GM21423 (cell line): ENCODE measurements at regions not wholly inside any gene's neighbourhood (a gene's known extent, or its start where the extent isn't known, plus 50 kb on each side); places are given as distances from the start of the nearest gene placed in this dataset.

Source experiments
- ATAC-seq: cut with Tn5 transposase; IDR thresholded peaks from one replicate; pipeline ENCODE4 v1.9.1; 2021; ENCODE audit warnings: mild to moderate bottlenecking, moderate library complexity; ENCODE audit not compliant: unreplicated experiment

DNA sequence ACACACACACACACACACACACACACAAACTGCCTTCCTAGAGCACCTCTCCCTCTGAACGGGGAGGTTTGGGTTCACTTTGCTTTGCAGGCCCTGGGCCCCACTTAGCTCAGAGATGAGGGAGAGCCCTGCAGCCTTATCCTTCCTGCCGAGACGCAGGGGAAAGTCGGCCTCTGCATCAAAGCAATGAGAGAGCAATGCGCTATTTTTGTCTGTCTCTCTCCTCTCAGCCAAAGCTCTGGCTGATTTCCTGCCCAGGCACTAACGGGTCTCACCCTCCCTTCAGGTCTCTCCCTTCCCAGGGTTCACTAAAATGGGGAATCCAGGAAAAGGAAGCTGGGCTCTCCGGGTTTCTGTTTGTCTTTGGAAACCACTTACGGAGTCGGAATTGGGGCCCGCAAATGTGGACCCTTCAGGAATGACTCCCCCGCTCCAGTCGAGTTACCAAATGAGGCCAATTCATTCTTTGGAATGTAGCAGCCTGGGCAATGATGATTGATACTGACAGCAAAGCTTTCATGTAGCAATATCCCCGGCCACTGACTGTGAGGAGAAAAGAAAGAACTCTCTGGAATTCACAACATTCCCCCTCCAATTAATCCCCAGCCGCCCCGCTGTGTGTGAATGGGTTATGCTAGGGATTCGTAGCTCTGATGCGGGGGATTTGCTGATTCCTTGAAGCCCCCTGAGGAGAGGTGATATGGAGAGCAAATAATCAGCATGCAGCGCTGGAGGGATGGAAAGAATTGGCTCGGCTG lies 61.5 kb upstream of the WLS start:
- ATAC-seq, result no peak

DNA sequence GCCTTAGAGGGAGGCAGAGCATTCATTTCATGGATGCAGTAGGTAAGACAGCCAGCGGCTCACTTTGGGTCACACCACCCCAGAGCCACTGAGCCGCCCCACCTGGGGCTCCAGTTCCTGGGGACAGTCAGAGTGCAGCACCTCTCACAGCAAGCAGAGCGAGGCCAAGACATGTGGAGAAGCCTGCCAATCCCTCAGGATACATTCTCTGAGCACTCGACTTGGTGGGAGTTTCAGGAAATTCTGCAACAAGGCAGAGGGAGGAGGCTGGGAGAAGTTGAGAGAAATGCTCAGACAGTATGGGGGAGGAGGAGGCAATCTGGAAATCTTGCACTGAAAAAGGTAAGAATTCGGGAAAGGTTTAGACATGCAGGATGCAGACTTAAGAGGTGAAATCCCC lies 60.8 kb upstream of the WLS start:
- ATAC-seq, result no peak

DNA sequence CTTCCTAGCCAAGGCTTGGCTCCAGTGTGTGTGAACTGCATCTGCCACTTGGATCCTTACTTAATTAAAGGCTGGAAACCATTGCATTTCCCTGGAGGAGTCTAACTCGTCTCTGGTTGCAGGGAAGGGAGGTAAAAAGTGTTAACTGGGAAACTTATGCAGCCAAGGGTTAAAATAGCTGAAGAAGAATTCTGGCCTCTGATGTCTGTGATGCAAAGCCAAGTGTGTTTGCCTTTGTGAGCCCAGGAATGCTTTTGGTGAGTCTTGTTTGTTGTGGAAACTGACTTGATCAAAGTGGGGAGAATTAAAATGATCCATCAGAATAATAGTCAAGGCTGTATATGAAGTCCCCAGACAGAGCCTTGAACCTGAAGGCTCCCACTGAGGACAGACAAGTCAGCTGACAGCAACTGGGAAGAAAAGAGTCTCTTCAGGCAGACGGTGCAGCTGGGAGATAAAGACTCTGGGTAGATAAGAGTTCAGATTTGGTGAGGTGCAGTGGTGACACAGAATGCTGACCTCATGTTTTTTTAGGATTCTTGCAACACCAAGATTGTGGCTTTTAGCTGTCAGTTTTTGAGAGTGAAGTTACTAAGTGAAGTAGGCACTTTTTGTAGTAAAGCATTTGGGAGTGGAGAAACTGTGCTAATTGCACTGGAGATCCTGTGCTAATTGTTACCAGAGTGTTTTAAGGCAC lies 59.5 kb upstream of the WLS start:
- ATAC-seq, result no peak

DNA sequence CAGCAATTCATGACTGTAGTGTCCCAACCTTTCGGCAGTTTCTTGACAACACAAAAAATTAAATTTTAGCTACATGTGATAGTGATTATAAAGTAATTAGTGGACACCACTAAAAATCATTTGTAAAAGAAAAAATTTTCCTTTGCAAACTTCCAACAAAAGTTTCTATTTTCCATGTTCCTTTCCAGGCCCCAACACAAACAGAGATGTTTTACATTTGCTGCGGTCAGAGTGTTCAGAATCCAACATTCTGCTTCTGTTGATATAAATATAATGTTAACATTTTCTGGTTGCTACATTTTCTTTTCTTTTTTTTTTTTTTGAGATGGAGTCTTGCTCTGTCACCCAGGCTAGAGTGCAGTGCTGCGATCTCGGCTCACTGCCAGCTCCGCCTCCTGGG lies 54.9 kb upstream of the WLS start:
- no peak for ATAC-seq

DNA sequence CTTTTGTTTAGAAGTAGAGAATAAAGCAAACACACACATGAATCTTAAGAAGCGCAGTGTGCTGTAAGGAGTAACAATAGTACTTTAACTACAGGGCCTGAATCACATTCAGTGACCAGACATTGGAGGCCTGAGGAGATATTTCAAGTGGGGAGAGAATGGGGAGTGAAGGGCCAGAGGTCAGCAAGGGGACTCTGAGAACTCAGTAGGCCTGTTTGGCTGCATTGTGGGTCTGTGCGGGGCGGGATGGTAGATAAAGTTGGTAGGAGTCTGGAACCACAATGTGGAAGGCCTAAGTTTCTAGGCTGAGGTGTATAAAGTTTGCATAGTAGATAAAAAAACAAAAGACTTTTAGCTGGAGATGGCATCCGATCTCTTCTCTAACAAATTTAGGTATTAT lies 52.7 kb upstream of the WLS start:
- no peak for ATAC-seq

DNA sequence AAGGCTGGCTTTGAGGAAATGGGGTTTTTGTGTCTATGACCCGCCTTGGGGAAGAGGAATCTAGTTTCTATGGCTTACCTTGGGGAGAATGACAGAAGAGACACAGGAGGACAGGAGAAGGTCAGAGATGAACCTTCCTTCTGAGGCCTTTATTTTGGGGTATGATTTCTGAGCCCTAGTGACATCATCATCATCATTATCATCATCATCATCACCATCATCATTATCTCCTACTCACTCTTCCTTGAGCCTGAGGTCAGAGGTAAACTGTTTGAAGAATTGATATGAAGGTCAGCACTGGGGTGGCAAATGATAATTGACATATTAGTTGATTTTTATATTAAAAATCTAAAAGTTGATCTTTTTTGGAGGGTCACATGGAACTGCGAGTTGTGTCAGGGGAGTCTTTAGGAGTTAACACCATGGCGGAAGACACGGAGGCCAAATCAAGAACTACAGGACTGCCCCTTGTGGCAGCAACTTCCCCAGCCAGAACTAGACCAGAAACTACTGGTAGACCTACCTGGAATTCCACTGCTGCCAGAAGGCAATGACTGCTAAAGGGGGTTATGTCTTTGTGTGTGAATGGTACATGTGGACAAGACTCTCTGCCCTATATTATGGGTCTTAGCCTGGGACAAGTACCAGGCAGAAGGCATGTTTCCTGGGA lies 49.8 kb upstream of the WLS start:
- no peak for ATAC-seq
